CD4-positive, alpha-beta memory T cell (primary cell): ENCODE measurements at regions not wholly inside any gene's neighbourhood (a gene's known extent, or its start where the extent isn't known, plus 50 kb on each side); places are given as distances from the start of the nearest gene placed in this dataset.

Source experiments
- CTCF ChIA-PET: fragments of 350-600 bp; sonication (Branson Sonifier 250); formaldehyde crosslinking; loops from one replicate; lab custom pipeline; 2021; ENCODE audit warnings: inconsistent platforms; ENCODE audit not compliant: partially characterized antibody; lab: Charles Lee
- POLR2A ChIA-PET: fragments of 350-600 bp; sonication (Branson Sonifier 250); formaldehyde crosslinking; loops from one replicate; lab custom pipeline; 2021; ENCODE audit not compliant: partially characterized antibody; lab: Charles Lee
- DNase-seq, 5 donors: peaks; one replicate each; pipeline versions ENCODE4 v3.0.0 to v3.0.0-alpha.2; 2020 to 2022; ENCODE audit warnings: mixed read lengths in 1 of 5
- H3K27ac ChIP-seq: one replicate; pipeline ENCODE4 v1.7.0; 2013; ENCODE audit warnings: low read depth, low read length
- H3K27me3 ChIP-seq: 2 replicates; pipeline ENCODE4 v1.7.0; 2013; ENCODE audit warnings: mild to moderate bottlenecking, low read length, moderate library complexity; ENCODE audit not compliant: insufficient read depth
- H3K36me3 ChIP-seq: 2 replicates; pipeline ENCODE4 v1.7.0; 2013; ENCODE audit warnings: mild to moderate bottlenecking, low read length, moderate library complexity; ENCODE audit not compliant: insufficient read depth
- H3K4me1 ChIP-seq: 2 replicates; pipeline ENCODE4 v1.7.0; 2013; ENCODE audit warnings: mild to moderate bottlenecking, low read length, moderate library complexity; ENCODE audit not compliant: insufficient read depth
- H3K4me3 ChIP-seq, 2 donors: one replicate each; pipeline ENCODE4 v1.7.0; 2013; ENCODE audit warnings: low read length in 2 of 2, mild to moderate bottlenecking in 1 of 2
- H3K9me3 ChIP-seq, 2 donors: one replicate each; pipeline ENCODE4 v1.7.0; 2013; ENCODE audit warnings: low read length in 2 of 2, control low read depth in 1 of 2; ENCODE audit not compliant: control insufficient read depth in 1 of 2
- H3K27ac Mint-ChIP-seq, 7 donors: one replicate each; pipeline ENCODE4 v1.8.0; 2020 to 2021; ENCODE audit warnings: mixed read lengths in 7 of 7, mild to moderate bottlenecking in 6 of 7, inconsistent platforms in 3 of 7, moderate library complexity in 3 of 7
- H3K27me3 Mint-ChIP-seq, 2 donors: one replicate each; pipeline ENCODE4 v1.8.0; 2020 to 2021; ENCODE audit warnings: mixed read lengths in 2 of 2
- H3K36me3 Mint-ChIP-seq, 2 donors: one replicate each; pipeline ENCODE4 v1.8.0; 2020 to 2021; ENCODE audit warnings: mixed read lengths in 2 of 2, inconsistent platforms in 1 of 2, mild to moderate bottlenecking in 1 of 2
- H3K4me1 Mint-ChIP-seq, 4 donors: one replicate each; pipeline ENCODE4 v1.8.0; 2020 to 2021; ENCODE audit warnings: mixed read lengths in 4 of 4, mild to moderate bottlenecking in 1 of 4
- H3K4me3 Mint-ChIP-seq, 8 donors: one replicate each; pipeline ENCODE4 v1.8.0; 2020 to 2021; ENCODE audit warnings: mixed read lengths in 8 of 8, mild to moderate bottlenecking in 7 of 8, moderate library complexity in 6 of 8, inconsistent platforms in 3 of 8
- H3K9me3 Mint-ChIP-seq, 8 donors: one replicate each; pipeline ENCODE4 v1.8.0; 2020 to 2021; ENCODE audit warnings: mixed read lengths in 8 of 8, mild to moderate bottlenecking in 5 of 8, inconsistent platforms in 3 of 8, moderate library complexity in 1 of 8
- intact Hi-C: fragments of 100-400 bp; cut with micrococcal nuclease; formaldehyde crosslinking; loops from one replicate; pipeline ENCODE4 v1.15.1; 2023

DNA sequence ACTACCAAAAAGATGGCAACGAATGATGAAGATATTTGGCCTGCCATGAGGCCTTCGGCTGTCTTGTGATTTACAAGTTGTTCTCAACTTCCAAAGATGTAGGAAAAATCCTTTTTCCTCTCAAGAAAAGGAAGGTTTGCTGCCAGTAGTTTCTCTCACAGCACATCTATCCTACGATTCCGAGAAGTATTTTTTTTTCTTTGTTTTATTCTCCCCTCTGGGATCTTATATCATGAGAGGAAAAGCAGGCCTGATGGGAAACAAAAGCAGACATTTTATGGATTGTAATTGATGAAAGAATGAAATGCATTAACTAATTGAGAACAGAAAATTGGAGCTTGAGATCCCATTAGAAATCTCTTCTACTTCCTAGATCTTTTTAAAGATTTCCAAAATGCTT is 1197.9 kb upstream of the SEL1L start:
- Mint-ChIP-seq H3K4me1 (no peaks in the 10 kb centered on the region), H3K9me3 (peaks cover 2 to 27% (median 14%) of the 10 kb centered on the region in 8 donors), H3K27me3 (no peaks in the 10 kb centered on the region), H3K27ac (no peak overlapping the region), H3K4me3 (no peak overlapping the region), H3K36me3 (no peaks in the 10 kb centered on the region)
- ChIA-PET POLR2A (no interaction called here), CTCF (no interaction called here)
- Histone ChIP-seq H3K9me3 (no peaks in the 10 kb centered on the region), H3K4me3 (no peak overlapping the region), H3K27me3 (no peaks in the 10 kb centered on the region), H3K27ac (no peak overlapping the region), H3K4me1 (no peaks in the 10 kb centered on the region), H3K36me3 (no peaks in the 10 kb centered on the region)
- DNase-seq = no peak
- intact Hi-C loops = no loop called here

DNA sequence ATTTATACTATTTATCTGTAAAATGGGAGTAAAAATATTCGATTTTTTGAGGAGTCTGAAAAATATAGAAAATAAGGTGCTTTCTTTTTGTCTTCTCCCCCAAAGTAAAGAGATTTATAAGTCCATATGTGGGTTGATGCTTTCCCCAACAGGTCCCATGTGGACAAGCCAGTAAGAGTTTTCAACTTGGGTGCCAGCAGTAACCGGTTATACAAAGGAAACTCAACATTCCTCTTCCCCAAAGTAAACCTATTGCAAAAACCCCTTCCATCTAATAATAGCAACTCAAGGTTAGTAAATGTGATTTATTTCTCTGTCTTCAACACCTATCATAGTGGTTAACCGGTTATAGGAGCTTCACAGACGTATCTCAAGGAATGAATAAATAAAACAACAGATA is 1206.9 kb upstream of the SEL1L start:
- H3K9me3 ChIP-seq = no peaks in the 10 kb centered on the region
- no peak overlapping the region for H3K27ac Mint-ChIP-seq
- H3K36me3 ChIP-seq = no peaks in the 10 kb centered on the region
- no peaks in the 10 kb centered on the region for H3K4me1 ChIP-seq
- DNase-seq = no peak
- H3K27me3 ChIP-seq = no peaks in the 10 kb centered on the region
- H3K27ac ChIP-seq = no peak overlapping the region
- no peaks in the 10 kb centered on the region for H3K36me3 Mint-ChIP-seq
- H3K4me3 ChIP-seq = no peak overlapping the region
- H3K4me3 Mint-ChIP-seq = no peak overlapping the region
- no peaks in the 10 kb centered on the region for H3K27me3 Mint-ChIP-seq
- peaks cover 2 to 16% (median 12%) of the 10 kb centered on the region in 8 donors for H3K9me3 Mint-ChIP-seq
- ChIA-PET POLR2A (no interaction called here), CTCF (no interaction called here)
- intact Hi-C loops = no loop called here
- H3K4me1 Mint-ChIP-seq = no peaks in the 10 kb centered on the region

DNA sequence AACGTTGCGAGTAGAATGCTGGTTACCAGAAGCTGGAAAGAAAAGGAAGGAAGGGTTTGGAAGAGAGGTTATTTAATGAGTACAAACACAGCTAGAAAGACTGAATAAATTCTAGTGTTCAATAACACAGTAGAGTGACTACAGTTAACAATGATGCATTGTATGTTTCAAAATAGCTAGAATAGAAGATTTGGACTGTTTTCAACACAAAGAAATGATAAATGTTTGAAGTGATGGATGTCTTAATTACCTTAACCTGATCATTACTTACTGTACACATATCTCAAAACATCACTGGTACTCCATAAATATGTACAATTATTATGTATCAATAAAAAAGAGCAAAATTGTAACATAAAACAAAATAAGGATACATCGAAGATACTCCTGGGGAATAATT is 1221.8 kb upstream of the SEL1L start:
- H3K4me3 Mint-ChIP-seq = no peak overlapping the region

DNA sequence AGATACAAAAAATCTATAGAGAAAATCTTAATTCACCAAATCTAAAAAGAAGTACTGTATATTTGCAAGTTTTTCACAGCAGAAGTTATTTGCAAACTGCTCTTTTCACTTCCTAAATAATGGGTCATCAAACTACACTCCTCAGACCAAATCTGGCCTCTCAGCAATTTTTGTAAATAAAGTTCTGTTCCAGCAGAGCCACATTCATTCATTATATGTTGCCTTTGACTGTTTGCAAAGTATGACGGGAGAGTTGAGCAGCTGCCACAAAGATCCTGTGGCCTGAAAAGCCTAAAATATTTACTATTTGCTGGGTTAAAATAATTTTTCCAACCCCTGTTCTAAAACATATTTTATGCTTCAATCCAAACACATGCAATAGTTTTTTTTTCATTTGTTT is 1222.3 kb upstream of the SEL1L start:
- POLR2A ChIA-PET = no interaction called here
- DNase-seq = no peak

More for the DNA sequence above, 1221.8 kb upstream of the SEL1L start:
- H3K4me1 Mint-ChIP-seq = no peaks in the 10 kb centered on the region
- intact Hi-C loops = no loop called here
- H3K27ac ChIP-seq = no peak overlapping the region
- H3K27me3 ChIP-seq = no peaks in the 10 kb centered on the region
- no peak overlapping the region for H3K4me3 ChIP-seq
- no peaks in the 10 kb centered on the region for H3K27me3 Mint-ChIP-seq
- no peaks in the 10 kb centered on the region for H3K4me1 ChIP-seq
- H3K27ac Mint-ChIP-seq = no peak overlapping the region
- no peaks in the 10 kb centered on the region for H3K36me3 Mint-ChIP-seq
- ChIA-PET POLR2A (no interaction called here), CTCF (no interaction called here)
- peaks cover 0 to 19% (median 7%) of the 10 kb centered on the region in 8 donors for H3K9me3 Mint-ChIP-seq
- no peaks in the 10 kb centered on the region for H3K9me3 ChIP-seq
- H3K36me3 ChIP-seq = no peaks in the 10 kb centered on the region
- no peak for DNase-seq

DNA sequence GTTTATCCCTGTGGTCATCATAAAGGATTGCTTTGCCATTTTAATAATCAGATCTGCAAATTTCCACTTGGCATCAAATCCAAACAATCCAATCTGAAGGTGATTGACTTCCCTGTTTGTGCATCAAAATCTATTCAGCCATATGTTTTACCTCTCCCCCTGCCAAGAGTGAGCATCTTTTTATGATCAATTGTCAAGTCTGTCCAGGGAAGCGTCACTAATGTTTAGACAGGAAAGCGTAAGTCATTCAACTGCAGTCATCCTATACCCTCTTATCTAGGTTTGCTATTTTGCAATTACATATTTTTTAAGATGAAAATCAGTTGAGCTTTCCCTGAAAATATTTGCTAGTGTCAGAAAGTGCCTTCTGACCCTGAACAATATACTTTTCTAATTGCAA is 1224.1 kb upstream of the SEL1L start:
- Histone ChIP-seq H3K36me3 (no peaks in the 10 kb centered on the region), H3K4me1 (no peaks in the 10 kb centered on the region), H3K4me3 (no peak overlapping the region), H3K9me3 (no peaks in the 10 kb centered on the region), H3K27ac (no peak overlapping the region), H3K27me3 (no peaks in the 10 kb centered on the region)
- ChIA-PET POLR2A (no interaction called here), CTCF (no interaction called here)
- Mint-ChIP-seq H3K27me3 (no peaks in the 10 kb centered on the region), H3K27ac (no peak overlapping the region), H3K36me3 (no peaks in the 10 kb centered on the region), H3K9me3 (peaks cover 0 to 23% (median 9%) of the 10 kb centered on the region in 8 donors), H3K4me1 (no peaks in the 10 kb centered on the region), H3K4me3 (no peak overlapping the region)
- intact Hi-C loops = no loop called here
- no peak for DNase-seq

More for the DNA sequence above, 1222.3 kb upstream of the SEL1L start:
- Mint-ChIP-seq H3K27me3 (no peaks in the 10 kb centered on the region), H3K4me1 (no peaks in the 10 kb centered on the region), H3K36me3 (no peaks in the 10 kb centered on the region), H3K9me3 (peaks cover 0 to 19% (median 7%) of the 10 kb centered on the region in 8 donors), H3K27ac (no peak overlapping the region), H3K4me3 (no peak overlapping the region)
- Histone ChIP-seq H3K36me3 (no peaks in the 10 kb centered on the region), H3K4me3 (no peak overlapping the region), H3K4me1 (no peaks in the 10 kb centered on the region), H3K27me3 (no peaks in the 10 kb centered on the region), H3K27ac (no peak overlapping the region), H3K9me3 (no peaks in the 10 kb centered on the region)
- intact Hi-C loops = no loop called here
- CTCF ChIA-PET = no interaction called here

DNA sequence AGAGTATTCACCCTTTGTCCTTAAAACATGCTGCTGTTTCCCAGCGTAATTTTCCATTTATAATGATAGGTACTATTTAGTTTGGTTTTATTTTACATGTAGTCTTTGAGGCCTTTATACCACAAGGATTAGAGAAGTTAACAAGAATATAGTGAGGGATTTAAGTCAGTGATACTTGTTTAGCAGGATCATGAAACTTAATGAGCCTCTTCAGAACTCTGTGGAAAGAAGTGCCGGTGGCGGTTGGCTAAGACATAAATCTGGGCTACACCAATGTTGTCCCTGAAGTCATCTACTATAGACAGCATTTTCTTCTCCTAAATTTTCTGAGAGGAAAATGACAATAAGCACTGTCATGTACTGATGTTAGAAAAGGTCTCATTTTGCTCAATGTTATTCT is 1226.0 kb upstream of the SEL1L start:
- intact Hi-C loops = no loop called here

DNA sequence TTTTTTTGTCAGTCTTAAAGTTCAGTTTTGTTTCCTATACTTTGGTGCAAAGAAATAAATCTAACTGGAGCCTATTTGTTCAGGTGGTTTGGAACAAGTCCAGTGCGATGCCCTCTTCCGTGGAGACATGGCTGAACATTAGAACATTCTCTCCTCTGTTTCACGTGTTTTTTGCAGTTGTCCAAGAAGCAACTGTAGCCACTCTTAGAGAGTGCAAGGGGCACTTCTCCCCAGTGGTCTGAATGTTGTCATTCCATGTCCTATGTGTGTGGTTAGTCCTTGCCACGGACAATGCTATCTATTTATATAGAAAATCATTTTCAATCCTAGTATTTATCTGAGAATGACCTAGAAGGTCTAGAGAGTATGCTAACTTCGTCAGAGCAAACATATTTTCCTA is 1232.5 kb upstream of the SEL1L start:
- Histone ChIP-seq H3K4me1 (no peaks in the 10 kb centered on the region), H3K36me3 (no peaks in the 10 kb centered on the region), H3K27me3 (no peaks in the 10 kb centered on the region), H3K9me3 (no peaks in the 10 kb centered on the region), H3K4me3 (no peak overlapping the region), H3K27ac (no peak overlapping the region)
- no peak for DNase-seq
- ChIA-PET CTCF (no interaction called here), POLR2A (no interaction called here)
- no peaks in the 10 kb centered on the region for H3K4me1 Mint-ChIP-seq
- no peak overlapping the region for H3K27ac Mint-ChIP-seq
- peaks cover 0 to 17% (median 8%) of the 10 kb centered on the region in 8 donors for H3K9me3 Mint-ChIP-seq
- no peak overlapping the region for H3K4me3 Mint-ChIP-seq
- no peaks in the 10 kb centered on the region for H3K27me3 Mint-ChIP-seq
- intact Hi-C loops = no loop called here
- H3K36me3 Mint-ChIP-seq = no peaks in the 10 kb centered on the region

More for the DNA sequence above, 1226.0 kb upstream of the SEL1L start:
- DNase-seq = no peak
- H3K27me3 Mint-ChIP-seq = no peaks in the 10 kb centered on the region
- CTCF ChIA-PET = no interaction called here
- H3K4me3 Mint-ChIP-seq = no peak overlapping the region
- H3K4me1 ChIP-seq = no peaks in the 10 kb centered on the region
- H3K27me3 ChIP-seq = no peaks in the 10 kb centered on the region
- H3K9me3 ChIP-seq = no peaks in the 10 kb centered on the region
- no peak overlapping the region for H3K27ac Mint-ChIP-seq
- H3K4me1 Mint-ChIP-seq = no peaks in the 10 kb centered on the region
- H3K27ac ChIP-seq = no peak overlapping the region
- H3K9me3 Mint-ChIP-seq = peaks cover 0 to 30% (median 10%) of the 10 kb centered on the region in 8 donors
- H3K36me3 ChIP-seq = no peaks in the 10 kb centered on the region
- no peaks in the 10 kb centered on the region for H3K36me3 Mint-ChIP-seq
- POLR2A ChIA-PET = no interaction called here
- H3K4me3 ChIP-seq = no peak overlapping the region

DNA sequence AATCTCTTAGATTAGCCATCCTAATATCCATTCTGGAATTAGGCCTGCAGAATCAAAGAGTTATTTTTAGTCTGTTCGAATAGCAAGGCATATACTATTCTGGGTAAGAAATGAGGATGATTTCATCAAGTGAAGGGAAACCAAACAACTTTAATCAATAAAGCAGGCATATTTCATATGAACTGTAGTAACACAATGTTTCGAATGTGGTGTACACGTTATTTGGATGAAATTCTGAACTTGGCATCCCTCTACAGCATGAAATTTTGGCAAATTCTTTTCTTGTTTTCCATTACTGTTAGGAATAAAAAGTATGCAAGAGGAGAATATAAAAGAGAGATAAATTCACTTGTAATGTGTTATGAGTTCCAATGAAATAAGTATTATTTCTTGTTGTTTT is 1233.3 kb upstream of the SEL1L start:
- no peak overlapping the region for H3K4me3 Mint-ChIP-seq
- intact Hi-C loops = no loop called here
- H3K4me1 Mint-ChIP-seq = no peaks in the 10 kb centered on the region
- no peaks in the 10 kb centered on the region for H3K27me3 Mint-ChIP-seq
- no peaks in the 10 kb centered on the region for H3K36me3 ChIP-seq
- peaks cover 0 to 19% (median 10%) of the 10 kb centered on the region in 8 donors for H3K9me3 Mint-ChIP-seq
- H3K27ac Mint-ChIP-seq = no peak overlapping the region
- H3K36me3 Mint-ChIP-seq = no peaks in the 10 kb centered on the region
- POLR2A ChIA-PET = no interaction called here
- no peak overlapping the region for H3K4me3 ChIP-seq
- CTCF ChIA-PET = no interaction called here
- no peaks in the 10 kb centered on the region for H3K9me3 ChIP-seq
- DNase-seq = no peak
- H3K27ac ChIP-seq = no peak overlapping the region
- H3K4me1 ChIP-seq = no peaks in the 10 kb centered on the region
- H3K27me3 ChIP-seq = no peaks in the 10 kb centered on the region
